ENCODE measurements at regions not wholly inside any gene's neighbourhood (a gene's known extent, or its start where the extent isn't known, plus 50 kb on each side); places are given as distances from the start of the nearest gene placed in this dataset.

DNA sequence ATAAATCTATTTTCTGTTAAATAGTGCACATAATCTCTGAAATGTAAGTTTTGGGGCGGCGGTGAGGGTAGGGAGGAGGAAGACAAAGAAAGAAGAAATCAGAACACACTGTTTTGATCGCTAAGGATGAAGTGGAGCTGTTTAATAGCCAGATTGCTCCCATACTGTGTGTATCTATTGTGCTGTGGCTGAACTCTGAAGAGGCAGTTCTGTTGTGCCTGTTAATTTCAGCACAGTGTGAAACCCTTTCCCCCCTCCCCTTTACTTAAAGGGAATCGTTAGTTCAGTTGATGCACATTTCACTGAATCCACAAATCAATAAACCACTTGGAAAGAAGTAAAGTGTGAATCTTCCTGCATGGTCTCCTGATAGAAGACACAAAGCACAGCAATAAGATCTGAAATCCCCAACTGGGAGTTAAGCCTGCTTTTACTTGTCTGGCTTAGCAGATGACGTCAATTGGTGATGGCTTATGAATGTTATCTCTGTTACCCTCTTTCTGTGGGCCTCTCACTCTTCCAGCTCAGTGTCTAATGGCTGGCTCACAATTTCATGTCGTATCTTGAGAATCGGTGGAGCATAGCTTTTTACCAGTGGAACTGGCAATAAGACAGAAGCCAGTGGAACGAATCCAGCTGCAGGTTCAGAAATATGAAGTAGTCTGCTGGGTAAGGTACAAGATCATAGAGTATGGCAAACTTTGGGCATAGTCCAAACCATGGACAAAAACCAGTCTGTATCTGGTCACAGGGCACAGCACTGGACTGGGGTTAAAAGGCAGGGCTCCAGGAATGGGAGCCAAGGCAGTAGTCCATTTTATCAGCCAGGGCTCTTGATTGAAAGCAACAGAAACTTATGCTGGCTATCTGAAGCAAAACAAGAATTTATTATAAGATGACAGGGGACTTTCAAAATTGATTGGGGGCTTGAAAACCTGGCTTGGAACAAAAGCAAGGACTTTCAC lies 413.5 kb upstream of the SEL1L start:
- DNase-seq, result peak in 18 of 58 donors; percentile 0 to 60 (median 16)

DNA sequence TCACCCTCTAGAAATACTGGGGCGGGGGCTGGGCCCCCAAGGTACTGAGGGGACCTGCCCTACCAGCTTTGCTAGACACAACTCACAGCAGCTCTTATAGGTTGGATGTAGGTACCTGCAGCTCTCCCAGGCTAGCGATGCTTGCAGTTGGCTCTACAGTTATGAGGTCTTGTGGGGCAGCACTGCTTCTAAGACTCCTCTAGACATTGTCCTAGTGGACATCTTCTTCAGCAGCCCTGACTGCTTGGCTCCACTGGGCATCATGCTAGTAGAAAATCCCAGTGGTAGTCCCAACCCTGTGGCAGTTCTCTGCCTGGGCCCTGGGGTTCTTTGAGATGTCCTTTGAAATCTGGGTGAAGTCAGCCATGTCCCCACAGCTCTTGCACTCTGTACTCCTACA lies 419.3 kb upstream of the SEL1L start:
- no peak for DNase-seq

DNA sequence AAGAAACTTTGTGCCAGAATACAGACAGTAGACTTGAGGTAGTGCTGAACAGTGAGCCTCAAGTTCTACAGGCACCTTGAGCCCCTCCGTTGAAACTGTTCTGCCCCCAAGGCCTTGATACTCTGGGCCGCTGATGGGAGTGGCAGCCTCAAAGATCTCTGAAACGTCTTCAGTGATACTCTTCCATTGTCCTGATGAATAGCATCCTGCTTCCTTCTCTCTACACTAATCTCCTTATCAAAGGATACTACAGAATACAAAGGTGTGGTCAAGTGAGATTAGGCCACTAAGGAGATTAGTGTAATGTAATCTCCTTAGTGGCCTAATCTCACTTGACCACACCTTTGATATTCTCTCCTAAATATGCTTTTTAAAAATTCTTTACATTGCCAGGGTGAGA lies 419.8 kb upstream of the SEL1L start:
- no peak for DNase-seq

DNA sequence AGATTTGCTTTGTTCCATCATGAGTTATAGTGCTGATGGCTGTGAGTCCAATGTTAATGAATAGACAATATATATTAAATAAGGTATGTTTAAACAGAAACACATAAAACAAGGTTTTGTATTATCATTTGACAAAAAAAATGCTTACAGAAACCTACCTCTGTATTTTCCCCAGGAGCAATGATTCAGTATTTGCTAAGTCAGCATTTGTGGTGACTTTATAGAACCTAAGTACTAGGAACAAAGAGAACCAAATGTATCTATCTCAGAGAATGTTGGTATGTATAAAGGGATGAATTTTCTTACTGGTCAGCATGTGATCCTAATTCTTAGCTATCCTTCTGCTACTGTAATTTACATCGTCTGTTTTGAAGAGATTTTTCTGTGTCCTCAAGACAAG lies 421.5 kb upstream of the SEL1L start:
- DNase-seq, result no peak

DNA sequence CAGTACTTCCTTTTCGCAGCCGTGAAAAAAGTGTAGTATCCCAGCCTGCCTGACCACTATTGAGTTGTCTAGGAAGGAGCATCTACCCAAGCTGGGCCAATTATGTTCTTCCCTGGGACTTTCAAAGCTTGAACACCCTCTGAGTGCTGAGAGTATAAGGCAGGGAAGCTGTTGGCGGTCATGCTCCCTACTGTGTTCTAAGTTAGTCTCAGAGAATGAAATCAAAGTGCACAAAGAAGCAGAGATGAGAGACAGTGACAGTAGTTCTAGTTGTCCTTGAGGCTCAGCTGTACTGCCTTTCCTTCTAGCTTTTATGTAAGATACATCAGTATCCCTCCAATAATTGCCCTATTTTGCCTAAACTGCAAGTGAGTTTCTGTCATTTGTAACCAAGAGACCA lies 427.1 kb upstream of the SEL1L start:
- no peak for DNase-seq

DNA sequence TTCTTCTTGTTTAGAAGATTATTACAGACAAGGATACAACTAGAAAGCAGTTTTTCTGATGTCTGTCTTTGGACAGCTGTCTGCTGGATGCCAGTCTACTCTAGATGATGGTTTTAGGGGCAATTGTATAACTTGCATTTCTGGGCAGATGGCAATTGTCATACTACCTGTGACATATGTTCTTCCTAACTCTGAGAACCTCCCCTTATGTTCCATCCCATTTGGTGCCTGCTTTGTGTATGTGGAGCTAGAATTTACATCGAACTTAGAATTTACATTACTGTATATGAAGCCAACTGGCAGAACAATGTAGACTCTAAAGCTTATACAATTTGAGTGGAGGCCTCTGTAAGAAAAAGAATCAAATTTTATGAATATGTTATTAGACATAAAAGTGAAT lies 430.2 kb upstream of the SEL1L start:
- DNase-seq, result no peak

DNA sequence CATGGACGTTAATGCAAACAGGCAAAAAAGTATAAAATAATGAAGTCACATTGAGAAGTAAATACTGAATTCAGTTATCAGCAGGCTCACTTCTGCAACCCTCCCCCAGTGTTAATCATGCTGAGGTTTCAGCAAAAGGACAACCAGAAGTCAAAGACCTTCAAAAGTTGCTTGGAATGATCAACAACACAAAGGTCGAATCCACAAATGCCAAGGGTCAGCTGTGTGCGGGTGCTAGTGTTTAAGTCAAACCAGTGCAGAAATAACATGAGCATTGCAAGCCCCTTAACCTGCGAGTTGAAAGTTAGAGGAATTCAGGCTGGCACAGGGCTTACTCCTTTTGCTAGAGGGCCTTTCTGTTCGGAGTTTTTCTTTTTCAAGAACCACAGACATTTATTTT lies 436.7 kb upstream of the SEL1L start:
- no peak for DNase-seq

DNA sequence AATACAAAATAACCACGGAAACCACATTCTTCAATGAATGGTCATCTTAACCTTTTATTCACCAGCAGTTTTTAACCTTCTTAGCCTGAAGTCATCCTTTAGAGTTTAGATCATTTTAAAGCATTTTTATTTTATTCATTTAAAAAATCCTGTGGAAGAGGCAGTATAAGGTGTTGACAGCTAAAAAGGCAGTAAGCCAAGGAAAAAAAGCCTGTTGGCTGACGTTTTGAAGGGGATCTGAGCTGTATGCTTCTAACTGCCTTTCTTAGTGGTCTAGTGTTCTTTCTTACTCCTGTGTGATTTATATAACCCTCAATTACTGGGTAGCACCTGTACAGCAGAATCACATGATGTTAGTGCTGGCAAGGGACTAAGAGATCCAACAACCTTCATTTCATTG lies 438.3 kb upstream of the SEL1L start:
- DNase-seq, result no peak

DNA sequence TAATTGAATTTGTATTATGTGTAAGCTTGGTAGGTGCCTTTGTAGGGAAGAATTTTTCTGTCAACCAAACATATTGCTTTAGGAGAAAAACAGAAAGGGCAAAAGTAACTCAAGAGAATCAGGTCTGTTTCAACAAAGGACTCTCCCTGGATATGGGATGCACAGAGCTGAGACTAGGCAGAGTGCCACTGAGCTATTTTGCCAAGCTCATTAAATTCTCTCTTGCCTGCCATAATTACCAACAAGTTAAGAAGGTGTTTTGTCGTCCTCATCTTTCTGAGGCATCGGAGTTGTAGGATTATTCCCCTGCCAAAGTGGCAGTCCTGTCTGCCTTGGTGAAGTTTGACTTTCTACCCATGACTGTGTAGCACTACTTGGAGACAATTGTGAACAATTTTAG lies 438.9 kb upstream of the SEL1L start:
- no peak for DNase-seq

DNA sequence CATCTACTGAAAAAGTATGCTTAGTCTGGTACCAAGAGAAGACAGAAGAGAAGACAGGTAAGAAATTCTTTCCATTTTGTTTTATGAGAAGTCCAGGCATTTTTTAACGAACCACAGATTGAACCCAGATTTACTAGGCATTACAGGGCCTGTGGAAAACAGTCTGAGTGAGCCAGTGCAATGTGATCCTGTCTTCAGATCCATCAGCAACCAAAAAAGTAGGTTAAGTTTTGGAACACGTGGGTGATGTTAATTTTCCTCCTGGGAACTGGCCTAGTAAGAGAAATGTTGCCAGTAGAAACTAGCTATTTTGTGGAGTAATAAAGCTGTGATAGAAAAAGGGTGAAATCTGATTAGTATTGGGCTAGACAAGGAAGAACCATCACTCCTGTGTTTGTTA lies 440.9 kb upstream of the SEL1L start:
- no peak for DNase-seq

DNA sequence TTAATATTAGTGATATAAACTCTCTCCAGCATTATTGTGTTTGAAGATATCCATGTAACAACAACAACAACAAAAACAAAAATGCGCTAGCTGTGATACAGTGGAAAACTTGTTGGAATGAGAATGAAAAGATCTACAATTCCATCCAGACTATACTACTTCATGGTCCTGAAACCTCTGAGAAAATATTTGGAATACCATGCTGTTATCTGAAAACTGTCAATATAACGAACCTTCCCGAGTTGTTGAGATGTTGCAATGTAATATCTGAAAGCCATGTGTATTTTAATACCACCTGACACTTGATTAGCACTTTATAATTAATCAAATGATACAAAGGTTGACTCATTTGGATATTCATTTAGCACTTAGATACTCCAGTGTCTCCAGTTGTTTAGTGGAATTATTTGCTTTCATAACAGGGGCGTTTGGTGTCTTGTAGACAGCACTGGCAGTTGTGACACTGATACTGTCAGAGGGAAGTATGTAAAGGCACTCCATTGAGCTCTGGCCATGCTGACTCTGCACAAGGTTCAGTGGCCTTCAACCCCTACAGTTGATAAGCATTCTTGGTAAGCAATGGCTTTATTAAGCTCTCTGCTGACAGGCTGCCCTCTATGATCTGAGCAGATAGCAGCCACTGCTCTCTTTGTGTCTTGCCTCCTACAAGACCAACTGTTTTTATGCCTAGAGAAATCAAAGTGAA lies 447.1 kb upstream of the SEL1L start:
- no peak for DNase-seq

DNA sequence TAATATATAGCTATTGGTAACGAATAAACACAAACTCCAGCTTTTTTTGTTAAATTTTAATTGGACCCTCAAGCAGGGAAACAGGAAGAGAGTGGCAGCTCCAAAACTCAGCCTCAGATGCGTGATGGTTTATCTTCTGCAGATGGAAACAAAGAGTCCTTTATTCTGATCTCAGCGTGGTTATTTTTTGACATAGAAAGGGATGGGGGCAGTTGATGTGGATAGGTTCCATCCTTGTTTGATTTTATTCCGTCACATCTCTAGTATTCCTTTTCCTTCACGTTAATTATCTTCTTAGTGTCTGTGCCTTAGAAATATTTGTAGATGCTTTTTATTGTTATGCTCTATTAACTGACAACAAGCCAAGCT lies 447.6 kb upstream of the SEL1L start:
- peak in 1 of 58 donors; percentile 1 for DNase-seq

DNA sequence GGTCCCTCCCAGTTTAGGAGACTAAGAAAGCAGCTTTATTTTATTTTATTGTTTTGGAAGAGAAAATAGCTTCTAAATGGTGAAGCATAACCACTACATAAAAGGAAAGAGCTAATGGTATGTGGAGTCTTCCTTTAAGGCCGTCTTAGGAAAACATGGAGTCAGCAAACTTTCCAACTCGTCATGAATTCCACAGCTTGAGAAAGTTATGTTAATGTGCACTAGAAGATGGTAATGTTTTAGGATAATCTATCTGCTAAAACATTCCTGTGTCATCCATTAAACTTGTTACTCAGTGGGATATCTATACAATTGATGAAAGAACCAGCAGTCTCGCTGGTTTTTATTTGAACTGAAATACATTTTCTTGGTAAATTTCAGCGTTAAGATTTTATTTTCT lies 448.4 kb upstream of the SEL1L start:
- DNase-seq, result no peak

DNA sequence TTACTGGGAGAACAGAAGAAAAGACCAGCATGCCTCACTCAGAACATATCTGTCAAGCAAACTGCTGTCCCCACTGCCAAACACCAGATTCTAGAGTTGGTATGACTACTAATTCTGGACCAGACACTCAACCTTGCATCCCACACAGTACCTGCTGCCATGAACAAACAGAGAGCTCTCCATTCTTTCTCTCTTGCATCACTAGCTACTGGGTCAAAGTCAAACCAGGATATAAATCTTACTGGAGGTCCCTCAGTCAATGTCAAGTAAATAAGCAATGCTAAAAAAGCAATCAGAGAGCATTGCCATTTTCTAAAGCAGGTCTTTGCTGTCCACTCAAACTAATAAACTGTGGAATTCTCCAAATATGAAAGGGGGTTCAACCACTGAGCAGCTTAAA lies 452.4 kb upstream of the SEL1L start:
- DNase-seq, result no peak

DNA sequence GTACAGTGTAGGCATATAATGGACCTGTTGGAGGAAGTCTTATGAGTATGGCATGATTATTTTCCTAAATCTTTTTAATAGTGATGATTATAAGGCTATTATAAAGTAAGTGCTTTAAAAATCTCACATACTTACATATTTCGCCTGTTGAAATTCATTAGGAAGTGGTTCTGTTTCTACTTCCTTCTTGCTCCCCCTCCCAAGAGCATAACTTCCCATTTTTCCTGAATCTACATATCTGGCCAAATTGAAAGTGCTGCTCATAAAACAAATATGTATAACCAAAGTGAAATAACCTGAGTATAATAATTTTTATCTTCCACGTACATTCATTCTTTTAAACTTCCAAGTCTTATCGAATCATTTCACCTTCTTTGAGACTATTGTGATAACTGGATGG lies 455.6 kb upstream of the SEL1L start:
- DNase-seq, result no peak

DNA sequence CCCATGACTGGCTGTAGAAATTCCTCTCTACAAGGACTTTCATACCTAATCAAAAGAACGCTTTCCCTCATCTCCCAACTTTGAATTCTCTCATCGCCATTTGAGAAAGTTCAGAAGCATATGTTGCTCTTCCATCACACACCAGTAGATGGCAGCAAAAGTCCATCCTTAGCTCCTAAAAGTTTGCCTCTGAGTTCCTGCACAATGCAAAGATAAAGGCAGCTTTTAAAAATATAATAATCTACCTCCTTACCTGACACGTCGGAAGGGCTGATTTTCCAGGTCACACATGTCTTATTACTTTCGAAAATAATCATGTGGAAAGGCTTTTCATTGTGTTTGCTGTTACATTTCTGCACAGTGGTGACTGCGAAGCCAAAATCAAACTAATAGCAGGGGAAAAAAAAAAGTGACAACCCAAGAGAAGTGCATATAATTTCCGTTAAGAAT lies 456.7 kb upstream of the SEL1L start:
- DNase-seq, result peak in 44 of 58 donors; percentile 1 to 58 (median 18)

DNA sequence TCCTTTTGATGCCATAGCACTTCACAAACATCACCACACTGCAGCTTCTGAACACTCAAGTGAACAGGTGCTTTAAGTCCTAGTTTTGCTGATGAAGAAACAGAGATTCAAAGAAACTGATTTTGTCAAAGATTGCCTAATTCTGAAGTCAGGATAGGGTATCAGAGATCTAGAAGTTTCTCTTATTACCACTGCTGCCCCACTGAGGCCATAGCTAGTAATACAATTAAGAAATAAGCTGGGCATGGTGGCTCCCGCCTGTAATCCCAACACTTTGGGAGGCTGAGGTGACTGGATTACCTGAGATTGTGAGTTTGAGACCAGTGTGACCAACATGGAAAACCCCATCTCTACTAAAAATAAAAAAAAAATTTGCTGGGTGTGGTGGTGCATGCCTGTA lies 458.3 kb upstream of the SEL1L start:
- no peak for DNase-seq

DNA sequence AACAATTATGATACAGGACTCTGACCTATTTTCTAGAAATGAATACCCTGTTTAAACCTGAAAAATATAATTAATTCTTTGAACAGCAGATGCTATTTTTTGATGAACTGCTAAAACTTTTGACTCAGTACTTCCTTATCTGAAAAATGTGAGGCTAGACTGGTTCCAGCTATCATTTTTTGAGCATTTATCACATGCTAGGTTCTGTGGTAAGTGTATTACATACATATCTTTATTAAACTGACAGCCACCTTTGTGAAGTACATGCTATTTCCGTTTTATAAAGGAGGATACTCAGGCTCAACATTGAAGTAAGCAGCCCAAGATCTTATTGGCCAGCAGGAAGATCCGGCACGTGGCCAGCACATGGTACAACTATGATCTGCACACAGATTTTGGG lies 459.8 kb upstream of the SEL1L start:
- no peak for DNase-seq

DNA sequence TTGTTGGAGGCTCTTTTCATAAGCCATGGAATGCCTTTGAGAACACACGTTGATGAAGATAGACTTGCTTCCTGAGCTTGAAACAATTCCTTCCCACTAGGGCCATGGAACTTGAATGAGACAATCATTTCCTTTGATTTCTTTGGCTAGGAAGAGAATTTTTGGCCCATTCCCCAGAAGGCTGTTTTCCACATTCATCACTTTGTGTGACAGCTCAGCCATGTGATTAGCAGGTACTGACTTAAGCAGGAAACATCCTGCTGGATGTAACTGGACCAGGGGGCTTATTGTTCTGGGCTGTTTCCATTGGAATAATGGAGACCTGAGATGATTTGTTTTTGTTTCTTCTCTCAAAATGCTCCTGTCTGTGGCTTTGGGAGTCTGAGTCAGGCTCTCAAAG lies 469.8 kb upstream of the SEL1L start:
- DNase-seq, result no peak

DNA sequence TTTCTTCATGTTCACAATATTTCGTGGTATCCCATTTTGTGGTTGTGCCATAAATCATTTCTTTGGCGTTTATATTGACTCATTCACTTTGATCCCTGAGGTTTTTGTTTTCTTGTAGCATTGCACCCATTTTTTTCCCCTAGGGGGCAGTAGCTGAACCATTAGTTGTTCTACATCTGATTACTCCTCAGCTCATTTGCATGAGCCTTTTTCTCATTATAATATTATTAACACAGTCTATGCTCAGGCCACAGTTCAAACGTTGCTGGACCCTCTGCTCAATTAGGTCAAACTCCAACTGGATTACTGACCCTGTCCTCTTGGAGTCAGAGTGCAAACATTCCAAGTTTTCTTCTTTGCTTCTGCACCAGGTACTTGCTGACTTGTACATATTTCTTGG lies 475.4 kb upstream of the SEL1L start:
- DNase-seq, result no peak

DNA sequence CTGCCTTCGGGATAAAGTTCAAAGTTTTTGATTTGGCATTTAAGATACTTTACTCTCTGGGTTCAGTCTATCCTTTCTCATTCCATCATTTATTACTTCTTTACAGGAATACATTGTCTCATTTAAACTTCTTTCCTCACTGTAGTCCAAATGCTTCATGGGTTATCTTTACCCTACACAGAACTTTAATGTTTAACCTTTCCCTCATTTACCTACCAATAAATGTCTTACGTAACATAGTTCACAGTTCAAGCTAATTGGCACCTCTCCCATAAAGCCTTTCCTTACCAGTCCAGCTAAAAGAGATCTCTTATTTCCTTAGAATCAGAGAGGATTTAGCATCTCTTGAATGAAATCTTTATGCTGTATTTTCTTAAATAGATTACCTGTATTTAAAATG lies 476.3 kb upstream of the SEL1L start:
- no peak for DNase-seq

DNA sequence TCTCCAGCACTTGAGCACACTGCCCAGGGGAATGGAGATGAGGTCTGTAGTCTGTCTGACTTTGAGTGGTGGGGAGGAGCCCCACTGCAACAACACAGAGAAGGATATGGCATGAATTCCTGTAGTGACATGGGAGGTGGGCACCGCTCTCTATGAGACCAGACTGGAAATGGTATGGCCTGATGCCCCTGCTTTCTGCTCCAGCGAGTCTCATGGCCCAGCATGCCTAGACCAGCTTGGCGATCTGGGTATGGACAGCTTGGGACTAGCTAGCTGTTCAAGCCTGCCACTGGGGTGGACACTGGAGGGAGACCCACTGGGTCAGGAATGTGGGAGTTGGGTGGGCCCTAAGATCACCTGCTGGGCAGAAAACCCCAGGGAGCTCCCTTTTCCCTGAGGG lies 477.8 kb upstream of the SEL1L start:
- no peak for DNase-seq

DNA sequence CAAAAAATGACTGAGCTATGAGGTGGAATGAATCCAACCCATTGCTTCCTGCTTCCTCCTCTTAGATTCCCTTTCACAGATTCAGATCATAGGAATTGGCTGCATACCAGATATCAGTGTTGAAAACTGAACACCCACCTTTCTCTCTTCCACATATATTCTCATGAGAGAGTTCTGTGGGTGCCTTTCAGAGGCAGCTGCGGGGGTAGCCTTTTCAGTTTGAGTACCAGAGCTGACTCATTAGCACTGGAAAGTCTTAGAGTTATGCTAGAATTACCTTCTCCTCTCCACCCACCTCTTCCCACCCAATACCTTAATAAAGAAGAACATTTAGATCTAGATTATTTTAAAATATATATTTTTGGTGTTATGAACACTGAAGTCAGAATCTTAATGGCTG lies 495.4 kb upstream of the SEL1L start:
- peak in 23 of 58 donors; percentile 1 to 80 (median 5) for DNase-seq
